ENCODE measurements at regions not wholly inside any gene's neighbourhood (a gene's known extent, or its start where the extent isn't known, plus 50 kb on each side); places are given as distances from the start of the nearest gene placed in this dataset.
"Not testable (repeated sequence)": the region's sequence is repeated elsewhere in the genome, so short reads cannot be mapped to it uniquely, and the experiment has no call there.

DNA sequence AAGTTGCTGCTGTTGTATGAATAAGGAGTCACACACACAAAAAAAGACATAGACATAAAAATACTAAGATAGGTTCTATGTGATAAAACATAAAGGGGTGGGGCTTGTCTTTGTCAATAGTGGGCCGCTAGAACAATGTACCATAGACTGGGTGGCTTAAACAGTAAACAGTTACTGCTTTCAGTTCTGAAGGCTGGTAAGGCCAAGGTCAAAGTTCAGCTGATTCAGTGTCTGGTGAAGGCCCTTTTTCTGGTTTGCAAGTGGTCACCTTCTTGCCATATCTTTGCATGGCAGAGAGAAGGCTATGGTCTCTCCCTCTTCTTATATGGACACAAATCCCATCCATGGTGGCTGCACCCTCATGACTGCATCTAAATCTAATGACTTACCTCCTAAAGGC, 1980.7 kb downstream of the PCDH7 start:
- no peak overlapping the region for H3K4me3 ChIP-seq
- H3K27ac ChIP-seq: no peak overlapping the region
- H3K27me3 ChIP-seq: no peaks in the 10 kb centered on the region
- DNase-seq: no peak
- no peaks in the 10 kb centered on the region for H3K9me3 ChIP-seq (replicated peaks)
- no peaks in the 10 kb centered on the region for H3K36me3 ChIP-seq
- no peaks in the 10 kb centered on the region for H3K4me1 ChIP-seq

DNA sequence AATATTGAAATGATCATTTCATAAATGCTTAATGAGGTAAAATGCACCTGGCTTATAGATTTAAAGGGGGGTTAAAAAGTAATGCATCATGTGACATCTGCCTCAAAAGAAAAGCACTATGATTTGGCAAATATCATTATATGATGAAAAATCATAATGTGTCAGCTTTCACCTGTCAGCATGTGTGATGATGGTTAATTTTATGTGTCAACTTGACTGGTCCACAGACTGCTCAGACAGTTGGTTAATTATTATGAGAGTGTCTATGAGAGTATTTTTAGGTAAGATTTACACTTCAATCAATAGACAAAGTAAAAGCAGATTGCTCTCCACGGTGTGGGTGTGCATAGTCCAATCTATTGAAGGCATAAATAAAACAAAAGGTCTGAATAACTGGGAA, 1986.7 kb downstream of the PCDH7 start:
- no peak overlapping the region for H3K27ac ChIP-seq
- no peaks in the 10 kb centered on the region for H3K36me3 ChIP-seq
- no peaks in the 10 kb centered on the region for H3K4me1 ChIP-seq
- H3K27me3 ChIP-seq: no peaks in the 10 kb centered on the region
- no peak overlapping the region for H3K4me3 ChIP-seq
- no peak for DNase-seq
- H3K9me3 ChIP-seq (replicated peaks): no peaks in the 10 kb centered on the region; the same call in 1 of the 2 replicates

DNA sequence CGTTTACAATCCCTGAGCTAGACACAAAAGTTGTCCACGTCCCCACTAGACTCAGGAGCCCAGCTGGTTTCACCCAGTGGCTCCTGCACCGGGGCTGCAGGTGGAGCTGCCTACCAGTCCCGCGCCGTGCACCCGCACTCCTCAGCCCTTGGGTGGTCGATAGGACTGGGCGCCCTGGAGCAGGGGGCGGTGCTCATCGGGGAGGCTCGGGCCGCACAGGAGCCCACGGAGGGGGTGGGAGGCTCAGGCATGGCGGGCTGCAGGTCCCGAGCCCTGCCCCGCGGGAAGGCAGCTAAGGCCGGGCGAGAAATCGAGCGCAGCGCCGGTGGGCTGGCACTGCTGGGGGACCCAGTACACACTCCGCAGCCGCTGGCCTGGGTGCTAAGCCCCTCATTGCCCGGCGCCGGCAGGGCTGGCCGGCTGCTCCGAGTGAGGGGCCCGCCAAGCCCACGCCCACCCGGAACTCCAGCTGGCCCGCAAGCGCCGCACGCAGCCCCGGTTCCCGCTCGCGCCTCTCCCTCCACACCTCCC, 1996.0 kb downstream of the PCDH7 start:
- not testable (repeated sequence) for H3K36me3 ChIP-seq; DNase-seq; H3K27ac ChIP-seq; H3K4me1 ChIP-seq; H3K9me3 ChIP-seq (replicated peaks); H3K27me3 ChIP-seq; H3K4me3 ChIP-seq

DNA sequence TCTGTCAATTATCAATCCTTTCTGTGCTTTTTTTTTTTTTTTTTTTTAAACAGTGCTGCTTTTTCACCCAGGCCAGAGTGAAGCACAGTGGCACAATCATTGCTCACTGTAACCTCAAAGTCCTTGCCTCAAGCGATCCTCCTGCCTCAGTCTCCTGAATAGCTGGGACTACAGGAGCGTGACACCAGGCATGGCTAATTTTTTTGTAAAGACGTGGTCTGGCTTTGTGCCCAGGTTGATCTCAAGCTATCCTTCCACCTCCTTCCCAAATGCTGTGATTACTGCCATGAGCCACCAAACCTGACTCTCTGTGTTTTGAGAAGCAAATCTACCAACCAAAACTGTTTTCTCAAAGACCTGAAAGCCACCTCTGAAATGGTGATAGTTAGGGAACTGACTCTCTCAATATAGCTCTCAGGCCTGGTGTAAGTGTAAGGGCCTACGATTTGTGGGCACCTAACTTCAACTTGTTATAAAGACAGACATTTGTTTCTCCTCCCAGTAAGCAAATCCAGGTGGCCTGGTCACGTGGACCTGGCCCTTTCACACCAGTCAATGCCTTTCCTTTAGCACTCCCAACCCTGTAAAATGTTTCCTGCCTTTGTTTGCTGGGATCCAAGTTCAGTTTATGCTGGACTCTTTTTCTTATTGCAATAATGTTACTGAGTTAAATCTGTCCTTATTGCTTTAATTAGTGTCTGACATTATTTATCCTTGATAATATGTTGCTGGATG, 2015.9 kb downstream of the PCDH7 start:
- Histone ChIP-seq H3K4me1 (peaks cover 6% of the 10 kb centered on the region; the same call in 1 of the 2 replicates), H3K9me3 (replicated peaks) (no peaks in the 10 kb centered on the region), H3K27ac (0 out of 2 replicates have a peak overlapping the region, but pooled peaks have one; percentile 10), H3K27me3 (no peaks in the 10 kb centered on the region), H3K4me3 (no peak overlapping the region), H3K36me3 (no peaks in the 10 kb centered on the region)
- DNase-seq: peak; percentile 34 to 61

GRCh38 chr4:32744211-32744610, 2024.0 kb downstream of the PCDH7 start:
- Histone ChIP-seq H3K27me3 (no peaks in the 10 kb centered on the region), H3K4me3 (no peak overlapping the region), H3K36me3 (no peaks in the 10 kb centered on the region), H3K27ac (no peak overlapping the region), H3K9me3 (replicated peaks) (no peaks in the 10 kb centered on the region), H3K4me1 (no peaks in the 10 kb centered on the region)
- DNase-seq: no peak

- H3K4me3 ChIP-seq: no peak overlapping the region
- H3K27me3 ChIP-seq: no peaks in the 10 kb centered on the region
- no peaks in the 10 kb centered on the region for H3K9me3 ChIP-seq (replicated peaks)
- no peak overlapping the region for H3K27ac ChIP-seq
- no peaks in the 10 kb centered on the region for H3K4me1 ChIP-seq
- DNase-seq: no peak
- no peaks in the 10 kb centered on the region for H3K36me3 ChIP-seq
Observed at GRCh38 chr4:32745351-32745750, 2025.2 kb downstream of the PCDH7 start.

GRCh38 chr4:32748061-32748460, 2027.9 kb downstream of the PCDH7 start:
- no peaks in the 10 kb centered on the region for H3K4me1 ChIP-seq
- H3K4me3 ChIP-seq: no peak overlapping the region
- no peak overlapping the region for H3K27ac ChIP-seq
- no peaks in the 10 kb centered on the region for H3K9me3 ChIP-seq (replicated peaks)
- no peaks in the 10 kb centered on the region for H3K27me3 ChIP-seq
- no peaks in the 10 kb centered on the region for H3K36me3 ChIP-seq
- DNase-seq: no peak

DNA sequence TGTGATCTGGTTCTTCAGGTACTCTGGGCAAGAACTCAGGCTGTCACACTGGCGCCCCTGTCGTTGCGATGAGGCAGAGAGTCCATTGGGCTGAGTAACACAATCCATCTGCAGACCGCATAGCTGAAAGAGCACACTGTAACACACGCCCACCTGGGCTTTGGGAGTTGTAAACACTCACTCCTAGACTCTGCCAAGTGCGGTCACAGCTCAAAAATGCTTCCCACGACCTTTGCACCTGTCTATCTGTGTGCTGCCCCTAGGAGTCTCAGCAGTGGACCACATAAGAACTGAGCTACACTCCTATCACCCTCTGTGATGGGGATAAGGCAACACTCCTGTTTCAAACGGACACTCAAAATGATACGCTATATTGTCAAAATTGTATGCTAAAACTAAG, 2028.3 kb downstream of the PCDH7 start:
- Histone ChIP-seq H3K4me1 (no peaks in the 10 kb centered on the region), H3K27ac (no peak overlapping the region), H3K27me3 (no peaks in the 10 kb centered on the region), H3K4me3 (no peak overlapping the region), H3K9me3 (replicated peaks) (no peaks in the 10 kb centered on the region), H3K36me3 (no peaks in the 10 kb centered on the region)
- DNase-seq: peak in 1 of 2 experiments; percentile 44

DNA sequence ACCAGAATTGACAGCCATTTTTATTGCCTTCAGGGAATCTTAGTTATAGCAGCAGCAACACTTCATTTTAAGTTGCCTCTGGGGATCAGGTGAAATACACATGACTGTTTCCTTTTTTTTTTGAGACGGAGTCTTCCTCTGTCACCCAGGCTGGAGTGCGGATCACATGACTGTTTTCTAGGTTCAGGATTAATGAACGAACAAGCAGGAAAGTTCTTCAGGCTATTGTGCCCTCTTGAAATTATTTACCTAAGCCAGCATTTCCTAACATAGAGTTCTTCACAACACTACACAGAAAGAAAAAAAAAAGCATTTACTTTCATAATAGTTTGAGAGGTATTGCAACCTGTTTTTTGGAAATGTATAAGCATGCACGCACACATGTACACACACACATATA, 2032.8 kb downstream of the PCDH7 start:
- Histone ChIP-seq H3K27me3 (no peaks in the 10 kb centered on the region), H3K36me3 (no peaks in the 10 kb centered on the region), H3K4me1 (no peaks in the 10 kb centered on the region), H3K4me3 (no peak overlapping the region), H3K27ac (no peak overlapping the region), H3K9me3 (replicated peaks) (no peaks in the 10 kb centered on the region)
- DNase-seq: no peak

DNA sequence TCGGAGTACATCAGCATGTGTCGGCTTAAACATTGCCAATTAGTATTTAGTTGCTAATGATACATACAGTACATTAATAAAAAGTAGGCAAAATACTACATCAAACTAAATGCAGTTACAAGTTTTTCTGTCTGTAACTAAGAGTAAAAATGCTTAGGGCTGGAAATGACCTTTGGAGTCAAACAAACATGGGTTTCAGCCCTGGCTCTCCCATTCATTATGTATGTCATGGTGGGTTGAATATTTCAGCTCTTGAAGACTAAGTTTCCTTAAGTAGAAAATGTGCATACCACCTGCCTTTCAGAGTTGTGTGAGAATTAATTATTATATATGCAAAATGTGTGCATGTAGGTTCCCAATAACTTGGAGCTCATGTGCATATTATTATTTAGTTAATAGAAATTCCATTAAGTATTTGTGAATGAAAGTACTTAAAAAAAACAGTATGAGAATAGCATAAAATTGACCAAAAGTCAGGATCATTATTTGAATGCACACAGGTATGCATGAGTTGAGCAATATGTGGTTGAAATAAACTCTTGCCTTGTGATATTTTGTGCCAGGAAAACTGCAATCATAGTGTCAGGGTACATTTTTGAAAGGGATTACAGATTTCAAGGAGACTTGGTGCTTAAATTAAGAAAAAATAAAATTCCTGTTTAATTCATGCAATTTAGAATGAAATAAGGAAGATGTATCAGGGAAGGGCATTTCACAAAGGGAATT, 2048.7 kb downstream of the PCDH7 start:
- no peaks in the 10 kb centered on the region for H3K4me1 ChIP-seq
- no peak for DNase-seq
- H3K9me3 ChIP-seq (replicated peaks): no peaks in the 10 kb centered on the region; the same call in 1 of the 2 replicates
- H3K27ac ChIP-seq: no peak overlapping the region
- no peaks in the 10 kb centered on the region for H3K36me3 ChIP-seq
- H3K4me3 ChIP-seq: no peak overlapping the region
- no peaks in the 10 kb centered on the region for H3K27me3 ChIP-seq

GRCh38 chr4:32771491-32771890, 2051.3 kb downstream of the PCDH7 start:
- Histone ChIP-seq H3K9me3 (replicated peaks) (no peaks in the 10 kb centered on the region; the same call in 1 of the 2 replicates), H3K4me3 (no peak overlapping the region), H3K4me1 (no peaks in the 10 kb centered on the region), H3K36me3 (no peaks in the 10 kb centered on the region), H3K27ac (no peak overlapping the region), H3K27me3 (no peaks in the 10 kb centered on the region)
- DNase-seq: no peak

GRCh38 chr4:32775049-32775448, 2054.9 kb downstream of the PCDH7 start:
- no peaks in the 10 kb centered on the region for H3K27me3 ChIP-seq

GRCh38 chr4:32776435-32777203, 2056.4 kb downstream of the PCDH7 start:
- Histone ChIP-seq H3K4me1 (no peaks in the 10 kb centered on the region), H3K4me3 (no peak overlapping the region), H3K27me3 (no peaks in the 10 kb centered on the region), H3K9me3 (replicated peaks) (no peaks in the 10 kb centered on the region; the same call in 1 of the 2 replicates), H3K27ac (no peak overlapping the region), H3K36me3 (no peaks in the 10 kb centered on the region)
- DNase-seq: no peak

More at GRCh38 chr4:32775049-32775448, 2054.9 kb downstream of the PCDH7 start:
- H3K4me3 ChIP-seq: no peak overlapping the region
- no peaks in the 10 kb centered on the region; the same call in 1 of the 2 replicates for H3K9me3 ChIP-seq (replicated peaks)
- no peak overlapping the region for H3K27ac ChIP-seq
- H3K36me3 ChIP-seq: no peaks in the 10 kb centered on the region
- DNase-seq: peak; percentile 14 to 67
- no peaks in the 10 kb centered on the region for H3K4me1 ChIP-seq

DNA sequence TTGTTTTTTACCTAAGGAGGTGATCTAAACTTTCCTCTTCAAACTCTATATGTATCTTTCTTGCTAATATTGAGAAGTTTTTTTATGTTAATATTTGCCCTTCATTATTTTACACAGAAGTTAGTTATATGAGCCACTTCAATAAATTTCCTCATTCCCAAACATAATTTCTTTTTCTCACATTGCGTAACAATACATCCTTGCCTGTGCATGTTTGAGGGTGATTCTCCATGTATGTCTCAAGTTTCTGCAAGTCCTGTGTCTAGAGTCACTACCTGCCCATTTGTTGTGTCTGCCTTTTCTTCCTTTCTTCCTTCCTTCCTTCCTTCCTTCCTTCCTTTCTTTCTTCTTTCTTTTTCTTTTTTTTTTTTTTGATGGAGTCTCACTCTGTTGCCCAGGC, 2057.9 kb downstream of the PCDH7 start:
- Histone ChIP-seq H3K9me3 (replicated peaks) (no peaks in the 10 kb centered on the region; the same call in 1 of the 2 replicates), H3K4me3 (no peak overlapping the region)
- no peak for DNase-seq

DNA sequence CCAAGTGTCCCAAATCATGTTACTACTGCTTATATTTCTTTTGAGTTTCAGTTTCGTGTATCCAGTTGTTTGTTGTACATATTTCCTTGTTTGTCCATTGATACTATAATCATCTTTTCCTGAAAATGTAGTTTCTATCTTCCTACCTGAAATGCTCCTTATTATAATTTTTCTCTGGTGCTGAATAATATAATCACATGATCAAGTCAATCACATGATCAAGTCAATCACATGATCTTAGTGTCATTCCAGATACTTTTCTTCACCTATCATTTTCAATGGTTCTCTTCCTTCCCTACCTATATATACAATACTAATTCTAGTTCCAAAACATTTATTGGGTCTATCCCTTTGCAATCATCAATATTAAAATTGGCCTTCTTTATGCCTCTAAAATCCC, 2058.8 kb downstream of the PCDH7 start:
- no peak overlapping the region for H3K4me3 ChIP-seq
- no peaks in the 10 kb centered on the region for H3K27me3 ChIP-seq
- H3K27ac ChIP-seq: no peak overlapping the region
- no peak for DNase-seq
- no peaks in the 10 kb centered on the region for H3K4me1 ChIP-seq
- no peaks in the 10 kb centered on the region; the same call in 1 of the 2 replicates for H3K9me3 ChIP-seq (replicated peaks)
- no peaks in the 10 kb centered on the region for H3K36me3 ChIP-seq

More for the DNA sequence above, 2057.9 kb downstream of the PCDH7 start:
- no peak overlapping the region for H3K27ac ChIP-seq
- H3K4me1 ChIP-seq: no peaks in the 10 kb centered on the region
- no peaks in the 10 kb centered on the region for H3K27me3 ChIP-seq
- H3K36me3 ChIP-seq: no peaks in the 10 kb centered on the region
